ENCODE measurements at regions not wholly inside any gene's neighbourhood (a gene's known extent, or its start where the extent isn't known, plus 50 kb on each side); places are given as distances from the start of the nearest gene placed in this dataset.

- DNase-seq (ENCODE audit: low spot score): no peak
These were observed 323.8 kb upstream of the IRX4 start for GRCh38 chr5:2206293-2207108.

GRCh38 chr5:2205596-2206226, 323.0 kb upstream of the IRX4 start:
- DNase-seq (ENCODE audit: low spot score): no peak

DNA sequence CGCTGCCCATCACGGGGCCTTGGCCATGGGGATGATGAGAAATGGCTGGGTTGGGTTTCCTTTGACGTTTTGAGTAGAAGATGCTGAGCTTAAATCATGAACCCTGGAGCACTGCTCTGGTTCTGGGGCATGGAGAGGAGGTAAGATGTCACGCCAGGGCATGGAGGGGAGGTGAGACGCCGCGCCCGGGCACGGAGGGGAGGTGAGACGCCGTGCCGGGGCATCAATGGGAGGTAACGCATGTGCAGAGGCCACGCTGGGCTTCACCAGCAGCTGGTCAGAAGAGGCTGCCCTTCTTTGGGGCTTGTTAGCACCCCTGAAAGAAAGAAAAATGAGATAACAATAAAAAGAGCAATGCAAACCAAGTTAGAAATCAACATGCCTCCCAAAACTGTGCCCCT, 322.5 kb upstream of the IRX4 start:
- no peak for DNase-seq (ENCODE audit: low spot score)

- DNase-seq (ENCODE audit: low spot score): no peak
These were observed 321.9 kb upstream of the IRX4 start for GRCh38 chr5:2204366-2205184.

DNA sequence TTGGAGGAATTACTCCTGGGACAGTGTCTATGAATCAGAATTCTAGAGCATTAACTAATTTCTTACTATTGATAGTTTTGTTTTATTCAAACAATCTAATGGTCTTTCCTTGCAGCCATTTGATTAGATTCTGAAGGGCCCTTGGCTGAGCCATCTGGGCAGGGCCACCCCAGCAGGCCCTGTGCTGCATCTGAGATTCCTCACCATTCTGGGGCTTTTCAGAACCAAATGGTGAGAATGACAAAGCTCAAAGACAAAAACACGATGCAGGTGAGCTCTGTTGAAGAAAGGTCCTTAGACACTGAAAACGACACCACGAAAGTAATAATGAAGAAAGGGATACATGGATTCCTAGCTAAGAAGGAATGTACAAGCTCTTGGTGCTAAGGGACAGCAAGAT, 321.0 kb upstream of the IRX4 start:
- DNase-seq (ENCODE audit: low spot score): no peak

- DNase-seq (ENCODE audit: low spot score): no peak
These were observed 319.1 kb upstream of the IRX4 start for GRCh38 chr5:2201832-2202231.

GRCh38 chr5:2201421-2201820, 318.7 kb upstream of the IRX4 start:
- no peak for DNase-seq (ENCODE audit: low spot score)

DNA sequence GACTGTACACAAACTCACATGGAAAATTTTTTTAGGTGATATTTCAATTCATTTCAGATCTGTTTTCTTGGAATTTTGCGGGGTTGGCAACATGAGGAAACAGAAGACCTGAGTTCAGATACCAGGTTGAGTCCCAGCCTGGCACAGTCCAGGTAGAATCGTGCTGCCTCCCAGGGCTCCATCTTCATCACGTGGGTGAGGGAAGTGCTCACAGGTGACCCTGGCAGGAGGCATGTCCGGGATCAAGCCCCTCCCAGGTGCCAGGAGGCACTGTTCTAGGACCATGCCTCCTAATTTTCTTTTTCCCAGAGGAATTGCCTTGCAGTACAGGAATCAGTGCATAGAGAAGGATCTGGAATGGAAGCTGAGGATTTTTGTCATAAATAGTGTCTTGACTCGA, 318.3 kb upstream of the IRX4 start:
- no peak for DNase-seq (ENCODE audit: low spot score)

DNA sequence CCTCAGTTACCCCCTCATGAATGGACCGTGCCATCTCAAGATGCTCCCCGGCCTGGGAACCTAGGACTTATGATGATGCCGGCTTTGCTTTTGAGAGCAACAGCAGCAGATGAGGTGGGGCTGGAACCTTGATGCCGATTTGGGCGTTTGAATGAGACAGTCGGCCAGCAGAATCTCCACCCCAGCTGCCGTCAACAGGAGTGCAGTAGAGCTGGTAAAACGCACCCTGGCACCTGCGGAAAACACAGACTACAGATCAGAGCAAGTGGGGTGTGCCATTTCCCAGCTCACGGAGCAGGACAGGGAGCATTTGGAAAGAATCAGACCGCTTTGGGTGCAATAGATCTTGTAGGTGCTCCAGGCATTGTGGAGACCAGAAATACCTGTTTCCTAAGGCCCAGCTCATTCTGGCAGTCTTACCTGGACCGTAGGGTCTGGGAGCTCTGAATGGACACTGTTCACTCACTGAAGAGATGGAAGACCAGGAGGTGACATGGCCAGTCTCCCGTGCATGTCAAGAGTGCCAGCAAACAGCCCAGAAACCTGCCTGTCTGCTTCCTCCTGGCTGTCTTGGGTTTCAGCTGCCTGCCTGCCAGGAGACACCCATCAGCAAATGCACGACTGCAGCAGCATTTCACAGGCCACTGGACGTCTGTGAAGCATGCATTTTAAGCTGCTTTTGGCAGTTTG, 317.7 kb upstream of the IRX4 start:
- DNase-seq (ENCODE audit: low spot score): no peak

DNA sequence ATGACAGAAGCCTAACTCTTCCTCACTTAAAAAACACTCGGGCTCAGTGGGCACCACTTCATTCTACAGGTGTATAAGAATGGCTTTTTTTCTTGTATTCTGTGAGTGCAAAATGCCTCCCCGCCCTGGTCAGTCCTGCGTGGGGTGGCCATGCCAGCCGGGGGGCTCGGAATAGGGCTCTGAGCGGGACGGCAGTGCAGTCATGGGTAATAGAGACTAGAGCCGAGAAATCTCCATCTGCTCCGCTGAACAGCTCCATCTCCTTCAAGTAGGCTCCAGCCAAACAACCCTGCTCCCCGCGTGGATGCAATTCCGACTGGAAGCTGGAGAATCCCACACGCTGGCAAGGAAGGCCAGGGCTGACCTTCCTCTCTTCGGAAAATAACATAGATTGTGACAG, 317.0 kb upstream of the IRX4 start:
- no peak for DNase-seq (ENCODE audit: low spot score)

- DNase-seq (ENCODE audit: low spot score): no peak
These were observed 314.4 kb upstream of the IRX4 start for GRCh38 chr5:2196989-2197619.

- no peak for DNase-seq (ENCODE audit: low spot score)
These were observed 313.7 kb upstream of the IRX4 start for GRCh38 chr5:2196416-2196815.

DNA sequence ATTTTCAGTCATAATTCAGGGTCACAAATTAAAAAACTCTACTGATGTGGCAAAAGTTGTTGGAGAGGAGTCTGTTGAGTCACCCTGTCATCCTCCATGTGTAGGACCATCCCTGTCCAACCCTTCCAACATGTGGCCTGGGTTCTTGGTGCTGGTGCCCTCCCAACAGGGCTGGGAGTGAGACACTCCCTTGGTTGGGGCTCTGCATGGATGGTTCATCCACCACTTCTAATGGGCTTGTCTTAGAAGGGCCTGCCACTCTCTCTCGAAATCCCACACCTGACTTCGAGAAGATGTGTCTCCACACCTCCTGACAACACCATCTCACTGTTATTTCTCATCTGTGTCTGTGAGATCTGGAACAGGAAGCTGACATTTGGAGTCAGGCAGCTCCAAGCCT, 312.2 kb upstream of the IRX4 start:
- DNase-seq (ENCODE audit: low spot score): no peak

DNA sequence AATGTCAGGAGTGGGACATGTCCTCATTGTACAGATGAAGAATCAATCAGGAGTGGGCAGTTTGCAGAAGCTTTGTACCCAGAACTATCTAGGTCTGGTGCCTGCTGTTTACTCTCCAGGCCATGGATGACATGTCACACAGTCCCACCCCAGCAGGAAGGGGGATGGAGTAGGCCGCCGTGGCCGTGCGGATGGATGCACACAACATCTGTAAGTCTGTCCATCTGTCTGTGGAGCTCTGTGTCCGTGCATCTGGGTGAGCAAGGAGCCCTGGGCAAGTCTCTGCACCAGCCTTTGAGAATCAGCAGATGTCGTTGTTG, 311.5 kb upstream of the IRX4 start:
- no peak for DNase-seq (ENCODE audit: low spot score)

DNA sequence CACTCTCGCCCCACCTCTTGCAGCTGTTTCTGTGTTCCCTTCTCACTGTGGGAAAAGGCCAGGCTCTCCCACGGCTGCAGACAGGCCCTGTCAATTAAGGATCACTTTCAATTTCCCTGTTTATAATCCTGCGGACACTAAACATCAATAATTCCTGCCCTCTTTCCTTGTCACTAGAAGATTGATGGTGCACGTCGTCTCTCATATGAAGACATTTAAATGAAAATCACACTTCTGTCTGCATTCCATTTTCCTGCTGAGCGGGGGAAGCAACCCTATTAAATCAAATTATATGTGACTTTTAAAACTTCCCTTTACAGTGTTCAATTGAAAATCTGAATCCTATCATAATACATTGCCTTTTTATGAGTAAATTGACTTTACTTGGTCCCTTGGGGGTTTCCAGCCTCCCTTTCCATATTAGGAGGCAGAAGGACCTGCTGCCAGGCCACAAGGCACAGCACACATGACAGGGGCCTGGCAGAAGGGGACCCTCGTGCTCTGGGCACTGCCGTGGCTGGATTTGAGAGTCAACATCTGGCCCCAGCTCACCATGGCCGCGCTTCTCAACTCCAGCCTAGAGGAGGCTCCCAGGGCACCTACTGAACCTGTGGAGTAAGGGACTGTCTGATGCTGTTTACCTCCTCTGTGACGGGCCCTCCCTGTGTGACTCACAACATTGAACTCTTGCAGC, 311.0 kb upstream of the IRX4 start:
- DNase-seq (ENCODE audit: low spot score): no peak

GRCh38 chr5:2193142-2193541, 310.4 kb upstream of the IRX4 start:
- no peak for DNase-seq (ENCODE audit: low spot score)

DNA sequence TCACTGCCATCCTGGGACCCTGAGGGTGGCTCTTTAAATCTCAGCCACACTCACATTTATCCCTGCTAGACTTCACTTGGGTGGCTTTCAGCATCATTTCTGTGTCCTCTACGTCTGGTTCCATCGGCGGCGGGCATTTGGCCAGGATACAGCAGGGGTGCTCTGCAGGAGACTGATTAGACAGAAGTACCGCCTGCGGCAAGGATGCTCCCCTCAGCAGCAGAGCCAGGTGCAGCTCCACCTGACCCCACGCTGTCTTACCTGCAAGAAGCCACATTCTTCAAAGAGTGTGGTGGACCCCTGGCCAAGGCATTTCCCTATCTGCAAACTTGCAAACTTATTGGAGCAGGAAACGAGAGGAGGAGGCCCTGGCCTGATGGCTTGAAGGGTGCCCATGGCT, 309.8 kb upstream of the IRX4 start:
- DNase-seq (ENCODE audit: low spot score): no peak

DNA sequence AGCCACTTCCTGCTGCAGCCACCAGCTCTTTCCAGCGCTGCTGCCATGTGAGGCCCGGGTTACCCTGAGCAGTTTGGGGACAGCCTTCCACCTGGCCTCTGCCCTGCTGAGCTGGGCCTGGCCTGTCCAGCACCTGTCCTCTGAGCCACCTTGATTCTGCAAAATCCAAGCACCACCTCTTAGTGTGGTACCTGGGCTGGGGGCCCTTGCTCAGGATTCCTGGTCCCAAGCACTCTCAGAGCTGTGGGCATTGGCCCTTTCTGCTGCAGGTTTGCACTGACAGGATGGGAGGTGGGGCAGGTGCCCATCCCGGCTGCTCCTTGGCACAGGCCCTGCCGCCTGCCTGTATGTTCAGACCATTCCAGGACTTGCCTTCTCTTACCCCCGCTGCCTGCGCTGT, 309.2 kb upstream of the IRX4 start:
- DNase-seq (ENCODE audit: low spot score): no peak

DNA sequence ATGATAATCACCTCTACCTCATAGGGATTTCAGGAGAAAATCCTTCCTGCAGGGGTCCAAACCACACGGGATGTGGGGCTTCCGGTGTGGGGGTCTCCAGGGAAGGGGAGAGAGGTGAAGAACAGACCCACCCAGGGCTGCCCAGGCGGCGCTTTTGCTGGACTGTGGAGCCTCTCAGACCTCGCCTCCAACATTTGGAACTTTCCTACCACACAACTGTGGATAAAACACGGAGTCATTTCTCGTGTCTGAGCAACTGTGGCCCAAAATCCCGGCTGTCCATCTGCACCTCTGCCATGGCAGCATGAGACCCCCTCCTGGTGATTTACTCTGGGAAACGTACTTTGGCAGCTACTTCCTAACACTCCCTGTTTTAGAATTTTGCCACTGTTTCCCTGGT, 307.8 kb upstream of the IRX4 start:
- no peak for DNase-seq (ENCODE audit: low spot score)

- DNase-seq (ENCODE audit: low spot score): no peak
These were observed 305.9 kb upstream of the IRX4 start for GRCh38 chr5:2188661-2189060.

- no peak for DNase-seq (ENCODE audit: low spot score)
These were observed 305.4 kb upstream of the IRX4 start for GRCh38 chr5:2188137-2188536.

DNA sequence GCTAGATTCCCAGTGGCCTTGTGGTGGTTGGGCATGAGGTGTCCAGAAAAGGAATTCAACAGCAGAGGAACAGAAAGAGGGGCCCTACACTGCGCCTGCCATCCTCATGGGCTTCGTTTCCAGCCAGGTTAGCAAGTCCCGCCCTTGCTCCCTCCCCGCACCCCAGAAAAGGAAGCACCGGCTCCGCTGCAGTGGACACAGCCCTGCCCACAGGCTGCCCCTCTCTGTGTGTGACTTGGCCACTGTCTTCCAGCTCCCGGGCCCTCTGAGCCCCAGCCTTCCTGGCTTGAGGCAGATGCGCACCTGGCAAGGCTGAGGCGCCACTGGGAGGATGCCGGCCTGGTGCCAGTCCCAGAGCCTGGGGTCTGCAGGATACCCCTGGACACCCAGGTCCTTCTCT, 305.0 kb upstream of the IRX4 start:
- no peak for DNase-seq (ENCODE audit: low spot score)
